Neural cell (in vitro differentiated cells): ENCODE measurements at regions not wholly inside any gene's neighbourhood (a gene's known extent, or its start where the extent isn't known, plus 50 kb on each side); places are given as distances from the start of the nearest gene placed in this dataset.

ENCODE experiments used
- H2AFZ ChIP-seq: fragments of 200-600, 300-800 bp; sonication (generic), shearing (Covaris generic); 2 replicates; pipeline ENCODE4 v1.6.0; 2014; ENCODE audit warnings: low read depth, mild to moderate bottlenecking, antibody characterized with exemption, low read length, moderate library complexity
- H3F3A ChIP-seq: fragments of 200-600 bp; shearing (Covaris generic); 2 replicates; pipeline ENCODE4 v1.6.1; 2016; ENCODE audit warnings: mild to moderate bottlenecking, moderate library complexity, mixed read lengths, antibody characterized with exemption, low read length; ENCODE audit not compliant: insufficient read depth, poor library complexity, severe bottlenecking
- H3K27ac ChIP-seq: fragments of 200-600, 300-800 bp; sonication (generic), shearing (Covaris generic); 2 replicates; pipeline ENCODE4 v1.5.1; 2014; ENCODE audit warnings: mild to moderate bottlenecking, low read length, moderate library complexity
- H3K27me3 ChIP-seq: fragments of 300-800, 200-600 bp; sonication (generic), shearing (Covaris generic); 2 replicates; pipeline ENCODE4 v1.6.0; 2014; ENCODE audit warnings: mild to moderate bottlenecking, low read depth, low read length, moderate library complexity; ENCODE audit not compliant: insufficient read depth
- H3K36me3 ChIP-seq: fragments of 300-800, 200-600 bp; sonication (generic), shearing (Covaris generic); 2 replicates; pipeline ENCODE4 v1.5.1; 2014; ENCODE audit warnings: mild to moderate bottlenecking, antibody characterized with exemption, low read length, moderate library complexity; ENCODE audit not compliant: insufficient read depth
- H3K4me2 ChIP-seq: fragments of 300-800, 200-600 bp; sonication (generic), shearing (Covaris generic); 2 replicates; pipeline ENCODE4 v1.6.0; 2014; ENCODE audit warnings: mild to moderate bottlenecking, low read length
- H3K4me3 ChIP-seq: fragments of 300-800, 200-600 bp; sonication (generic), shearing (Covaris generic); 2 replicates; pipeline ENCODE4 v1.5.1; 2014; ENCODE audit warnings: mild to moderate bottlenecking, low read length, moderate library complexity
- H3K79me2 ChIP-seq: fragments of 200-600 bp; shearing (Covaris generic); replicated peaks from 2 replicates; pipeline ENCODE4 v1.6.0; 2014; ENCODE audit warnings: mild to moderate bottlenecking, low read length, moderate library complexity; ENCODE audit not compliant: insufficient read depth
- H3K9ac ChIP-seq: fragments of 300-800, 200-600 bp; sonication (generic), shearing (Covaris generic); 2 replicates; pipeline ENCODE4 v1.6.1; 2016; ENCODE audit warnings: mild to moderate bottlenecking, low read length, mixed read lengths
- H3K9me2 ChIP-seq: fragments of 200-600 bp; shearing (Covaris generic); 2 replicates; pipeline ENCODE4 v1.6.1; 2016; ENCODE audit warnings: mild to moderate bottlenecking, low read length, mixed read lengths; ENCODE audit not compliant: insufficient read depth
- H3K9me3 ChIP-seq: fragments of 200-600, 300-800 bp; sonication (generic), shearing (Covaris generic); 2 replicates; pipeline ENCODE4 v1.6.1; 2016; ENCODE audit warnings: mild to moderate bottlenecking, mixed run types, low read length, moderate library complexity, mixed read lengths
- H4K20me1 ChIP-seq: fragments of 200-600 bp; shearing (Covaris generic); 2 replicates; pipeline ENCODE4 v1.6.1; 2016; ENCODE audit warnings: mild to moderate bottlenecking, mixed run types; ENCODE audit not compliant: insufficient read depth
- CTCF ChIP-seq: fragments of 450-650 bp; IDR thresholded peaks from 2 replicates; pipeline ENCODE4 v1.5.1; 2014; ENCODE audit warnings: antibody characterized with exemption, mild to moderate bottlenecking, moderate library complexity; ENCODE audit not compliant: poor library complexity, severe bottlenecking
- EP300 ChIP-seq: fragments of 450-650 bp; conservative IDR thresholded peaks from 2 replicates; pipeline ENCODE4 v1.6.1; 2014; ENCODE audit warnings: antibody characterized with exemption, mild to moderate bottlenecking, moderate library complexity; ENCODE audit not compliant: poor library complexity, severe bottlenecking
- EZH2 ChIP-seq: fragments of 200-600, 300-800 bp; shearing (Covaris generic), sonication (generic); IDR thresholded peaks from 2 replicates; pipeline ENCODE4 v1.6.1; 2014; ENCODE audit warnings: antibody characterized with exemption, low read length, borderline replicate concordance, mild to moderate bottlenecking; ENCODE audit not compliant: insufficient read depth, poor library complexity, severe bottlenecking
- MXI1 ChIP-seq: fragments of 450-650 bp; conservative IDR thresholded peaks from 2 replicates; pipeline ENCODE4 v1.6.1; 2014; ENCODE audit warnings: antibody characterized with exemption, mild to moderate bottlenecking; ENCODE audit not compliant: poor library complexity, severe bottlenecking
- POLR2AphosphoS5 ChIP-seq: IDR thresholded peaks from 2 replicates; pipeline ENCODE4 v1.6.1; 2012
- RAD21 ChIP-seq: fragments of 450-650 bp; conservative IDR thresholded peaks from 2 replicates; pipeline ENCODE4 v1.6.1; 2014; ENCODE audit warnings: antibody characterized with exemption, mild to moderate bottlenecking, moderate library complexity
- REST ChIP-seq: IDR thresholded peaks from 2 replicates; pipeline ENCODE4 v1.6.1; 2012; ENCODE audit warnings: borderline replicate concordance
- SMC3 ChIP-seq: fragments of 450-650 bp; conservative IDR thresholded peaks from 2 replicates; pipeline ENCODE4 v1.6.1; 2014; ENCODE audit warnings: antibody characterized with exemption, mild to moderate bottlenecking, moderate library complexity; ENCODE audit not compliant: poor library complexity
- TAF1 ChIP-seq: IDR thresholded peaks from 2 replicates; pipeline ENCODE4 v1.6.1; 2012; ENCODE audit warnings: low read depth

GRCh38 chrY:19067435-19067834, 293.9 kb upstream of the HSFY2 start:
- Histone ChIP-seq H3F3A (no peaks in the 10 kb centered on the region), H3K9me3 (no peaks in the 10 kb centered on the region), H3K27ac (no peak overlapping the region), H3K9ac (no peak overlapping the region), H3K36me3 (no peaks in the 10 kb centered on the region), H2AFZ (no peak overlapping the region), H3K4me2 (no peak overlapping the region), H4K20me1 (no peaks in the 10 kb centered on the region), H3K4me3 (no peak overlapping the region), H3K9me2 (no peaks in the 10 kb centered on the region), H3K27me3 (no peaks in the 10 kb centered on the region), H3K79me2 (no peaks in the 10 kb centered on the region)
- no peak for TF ChIP-seq MXI1
- no peak for TF ChIP-seq TAF1
- no peak for TF ChIP-seq SMC3
- no peak for TF ChIP-seq RAD21
- TF ChIP-seq POLR2AphosphoS5, result no peak
- no peak for TF ChIP-seq REST
- no peak for TF ChIP-seq EZH2
- TF ChIP-seq EP300, result no peak
- TF ChIP-seq CTCF, result no peak

GRCh38 chrY:19066447-19067190, 293.1 kb upstream of the HSFY2 start:
- Histone ChIP-seq H3K79me2 (no peaks in the 10 kb centered on the region), H3K36me3 (no peaks in the 10 kb centered on the region), H3K27ac (no peak overlapping the region), H3K4me3 (no peak overlapping the region), H3K9ac (no peak overlapping the region), H3K9me2 (no peaks in the 10 kb centered on the region), H3K9me3 (no peaks in the 10 kb centered on the region), H3K27me3 (no peaks in the 10 kb centered on the region), H3F3A (no peaks in the 10 kb centered on the region), H2AFZ (no peak overlapping the region), H4K20me1 (no peaks in the 10 kb centered on the region), H3K4me2 (no peak overlapping the region)
- no peak for TF ChIP-seq EP300
- TF ChIP-seq TAF1, result no peak
- no peak for TF ChIP-seq POLR2AphosphoS5
- TF ChIP-seq RAD21, result no peak
- no peak for TF ChIP-seq MXI1
- no peak for TF ChIP-seq CTCF
- TF ChIP-seq EZH2, result no peak
- no peak for TF ChIP-seq SMC3
- TF ChIP-seq REST, result no peak
